ENCODE measurements at regions not wholly inside any gene's neighbourhood (a gene's known extent, or its start where the extent isn't known, plus 50 kb on each side); places are given as distances from the start of the nearest gene placed in this dataset.

GRCh38 chr5:155629597-155629996, 616.0 kb downstream of the KIF4B start:
- no peaks in the 10 kb centered on the region for H3K27me3 ChIP-seq (replicated peaks)
- H3K27ac ChIP-seq = no peak overlapping the region
- no peak for DNase-seq
- in situ Hi-C loops (cut with HindIII; ENCODE audit: low pct_ligation_motif_present, low sequenced_read_pairs) = no loop called here
- H3K4me3 ChIP-seq (ENCODE audit: low read depth, low read length) = no peak overlapping the region
- TF ChIP-seq, protein P1, sequence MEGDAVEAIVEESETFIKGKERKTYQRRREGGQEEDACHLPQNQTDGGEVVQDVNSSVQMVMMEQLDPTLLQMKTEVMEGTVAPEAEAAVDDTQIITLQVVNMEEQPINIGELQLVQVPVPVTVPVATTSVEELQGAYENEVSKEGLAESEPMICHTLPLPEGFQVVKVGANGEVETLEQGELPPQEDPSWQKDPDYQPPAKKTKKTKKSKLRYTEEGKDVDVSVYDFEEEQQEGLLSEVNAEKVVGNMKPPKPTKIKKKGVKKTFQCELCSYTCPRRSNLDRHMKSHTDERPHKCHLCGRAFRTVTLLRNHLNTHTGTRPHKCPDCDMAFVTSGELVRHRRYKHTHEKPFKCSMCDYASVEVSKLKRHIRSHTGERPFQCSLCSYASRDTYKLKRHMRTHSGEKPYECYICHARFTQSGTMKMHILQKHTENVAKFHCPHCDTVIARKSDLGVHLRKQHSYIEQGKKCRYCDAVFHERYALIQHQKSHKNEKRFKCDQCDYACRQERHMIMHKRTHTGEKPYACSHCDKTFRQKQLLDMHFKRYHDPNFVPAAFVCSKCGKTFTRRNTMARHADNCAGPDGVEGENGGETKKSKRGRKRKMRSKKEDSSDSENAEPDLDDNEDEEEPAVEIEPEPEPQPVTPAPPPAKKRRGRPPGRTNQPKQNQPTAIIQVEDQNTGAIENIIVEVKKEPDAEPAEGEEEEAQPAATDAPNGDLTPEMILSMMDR (IDR thresholded peaks at IDR 0.05; ENCODE audit: low read depth, low read length, missing control alignments) = no peak
- H3K36me3 ChIP-seq (replicated peaks) = no peaks in the 10 kb centered on the region

DNA sequence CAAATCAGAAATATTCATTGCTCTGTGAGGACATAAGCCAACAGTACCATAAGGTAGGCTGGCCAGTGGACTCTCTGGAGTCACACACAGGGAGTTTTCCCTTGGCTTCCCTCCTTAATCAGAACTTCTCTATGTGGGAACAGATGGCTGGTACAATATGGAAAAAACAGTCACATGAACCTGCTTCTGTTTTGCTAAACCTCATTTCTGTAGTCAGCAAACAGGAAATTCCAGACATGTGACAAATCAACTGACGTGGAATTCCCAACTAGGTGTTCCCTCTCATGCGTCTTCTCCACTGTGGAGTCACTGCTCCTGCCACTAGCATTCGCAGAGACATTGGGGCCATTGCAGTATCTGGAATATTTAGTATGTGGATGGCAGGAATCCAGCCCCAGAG, 617.6 kb downstream of the KIF4B start:
- TF ChIP-seq, protein P1 (IDR thresholded peaks at IDR 0.05; ENCODE audit: low read depth, low read length, missing control alignments) = no peak
- H3K4me3 ChIP-seq (ENCODE audit: low read depth, low read length) = no peak overlapping the region
- H3K36me3 ChIP-seq (replicated peaks) = no peaks in the 10 kb centered on the region
- no peaks in the 10 kb centered on the region for H3K27me3 ChIP-seq (replicated peaks)
- no peak for DNase-seq
- in situ Hi-C loops (cut with HindIII; ENCODE audit: low pct_ligation_motif_present, low sequenced_read_pairs) = no loop called here
- H3K27ac ChIP-seq = no peak overlapping the region

DNA sequence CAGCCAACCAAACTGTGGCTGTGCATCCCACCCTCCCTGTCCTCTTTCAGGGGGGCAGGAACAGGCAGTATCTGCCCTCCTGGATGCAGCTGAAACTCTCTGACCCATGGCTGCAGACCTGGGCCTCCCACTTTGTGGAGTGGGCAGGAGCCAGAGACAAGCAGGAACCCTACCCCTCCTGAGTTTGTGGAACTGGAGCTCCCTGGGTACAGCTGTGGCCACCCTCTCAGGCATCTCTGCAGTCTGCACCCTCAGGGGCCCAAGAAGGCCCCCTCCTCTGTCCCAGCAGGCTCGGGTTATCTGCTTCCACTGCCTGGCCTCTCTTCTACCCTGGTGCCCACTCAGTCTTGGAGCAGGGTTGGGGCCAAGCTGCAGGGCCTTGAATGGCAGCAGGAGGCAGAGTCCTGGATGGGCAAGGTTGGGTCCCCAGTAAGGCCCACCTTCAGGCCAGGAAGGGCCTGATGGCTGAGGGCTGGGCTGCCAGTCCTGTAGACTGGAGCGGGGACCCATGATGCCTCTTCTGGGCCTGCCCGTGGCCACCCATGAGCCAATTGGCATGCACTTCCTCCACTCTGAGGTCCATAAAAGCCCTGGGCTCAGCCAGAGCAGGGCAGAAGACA, 619.9 kb downstream of the KIF4B start:
- in situ Hi-C loops (cut with HindIII; ENCODE audit: low pct_ligation_motif_present, low sequenced_read_pairs) = no loop called here
- TF ChIP-seq, protein P1 (IDR thresholded peaks at IDR 0.05; ENCODE audit: low read depth, low read length, missing control alignments) = no peak
- Histone ChIP-seq H3K4me3 (ENCODE audit: low read depth, low read length) (no peak overlapping the region), H3K36me3 (replicated peaks) (no peaks in the 10 kb centered on the region), H3K27me3 (replicated peaks) (no peaks in the 10 kb centered on the region), H3K27ac (no peak overlapping the region)
- no peak for DNase-seq

DNA sequence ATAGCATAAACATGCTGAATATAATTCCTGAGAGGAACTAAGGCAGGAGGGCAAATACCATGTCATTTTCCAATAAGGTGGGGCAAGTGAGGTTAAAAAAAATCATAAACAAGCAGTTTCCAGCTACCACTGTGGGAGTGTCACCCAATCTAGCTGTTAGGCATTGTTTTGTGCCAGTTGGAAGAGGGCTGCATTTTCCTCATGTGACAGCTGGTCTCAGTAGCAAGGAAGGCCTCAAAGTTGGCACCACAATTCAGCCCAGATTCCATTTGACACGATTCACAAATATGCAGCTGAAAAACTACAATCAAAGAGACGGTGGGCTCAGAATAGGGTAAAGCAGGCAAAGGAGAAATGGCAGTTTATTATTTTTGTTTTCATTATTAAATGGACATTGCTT, 636.1 kb downstream of the KIF4B start:
- in situ Hi-C loops (cut with HindIII; ENCODE audit: low pct_ligation_motif_present, low sequenced_read_pairs) = no loop called here
- Histone ChIP-seq H3K27ac (no peak overlapping the region), H3K36me3 (replicated peaks) (no peaks in the 10 kb centered on the region), H3K27me3 (replicated peaks) (no peaks in the 10 kb centered on the region), H3K4me3 (ENCODE audit: low read depth, low read length) (no peak overlapping the region)
- no peak for DNase-seq
- TF ChIP-seq, protein P1 (IDR thresholded peaks at IDR 0.05; ENCODE audit: low read depth, low read length, missing control alignments) = no peak

- DNase-seq = no peak
- H3K36me3 ChIP-seq (replicated peaks) = no peaks in the 10 kb centered on the region
- H3K27ac ChIP-seq = no peak overlapping the region
- H3K27me3 ChIP-seq (replicated peaks) = no peaks in the 10 kb centered on the region
- H3K4me3 ChIP-seq (ENCODE audit: low read depth, low read length) = no peak overlapping the region
- in situ Hi-C loops (cut with HindIII; ENCODE audit: low pct_ligation_motif_present, low sequenced_read_pairs) = no loop called here
- TF ChIP-seq, protein P1 (IDR thresholded peaks at IDR 0.05; ENCODE audit: low read depth, low read length, missing control alignments) = no peak
These were observed 642.0 kb downstream of the KIF4B start for GRCh38 chr5:155655569-155655968.

DNA sequence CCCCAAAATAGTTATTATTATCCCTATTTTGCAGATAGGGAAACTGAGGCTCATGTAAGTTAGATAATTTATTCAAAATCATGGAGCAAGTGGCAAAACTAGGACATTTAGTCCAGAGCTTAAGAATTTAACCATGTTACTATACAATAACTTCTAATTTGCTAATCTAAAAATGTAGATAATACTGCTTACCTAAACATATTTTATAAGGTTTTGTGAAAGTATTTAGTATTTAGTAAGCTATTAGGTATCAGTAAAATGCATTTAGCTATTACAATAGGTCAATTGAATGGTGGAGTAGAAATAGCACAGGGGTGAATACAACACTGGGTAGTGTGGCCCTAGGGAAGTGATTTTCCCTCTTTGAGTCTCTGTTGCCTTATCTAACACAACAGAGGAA, 648.3 kb downstream of the KIF4B start:
- Histone ChIP-seq H3K4me3 (ENCODE audit: low read depth, low read length) (no peak overlapping the region), H3K27me3 (replicated peaks) (no peaks in the 10 kb centered on the region), H3K36me3 (replicated peaks) (no peaks in the 10 kb centered on the region), H3K27ac (no peak overlapping the region)
- in situ Hi-C loops (cut with HindIII; ENCODE audit: low pct_ligation_motif_present, low sequenced_read_pairs) = no loop called here
- no peak for DNase-seq
- TF ChIP-seq, protein P1 (IDR thresholded peaks at IDR 0.05; ENCODE audit: low read depth, low read length, missing control alignments) = no peak
